GM12878 (cell line): ENCODE measurements at regions not wholly inside any gene's neighbourhood (a gene's known extent, or its start where the extent isn't known, plus 50 kb on each side); places are given as distances from the start of the nearest gene placed in this dataset.

Source experiments
- ATAC-seq: fragments of 200-7000 bp; cut with Tn5 transposase; 3 replicates; pipeline ENCODE4 v1.9.1; 2020; ENCODE audit warnings: mild to moderate bottlenecking, moderate library complexity
- BruUV-seq: library from RNA; stranded (reverse); fragments of 400-500 nt; replicated peaks from 2 replicates; lab custom pipeline; 2021; lab: Mats Ljungman, UMichigan
- CTCF ChIA-PET: fragments of 300-600 bp; sonication (Branson Sonifier 250); formaldehyde crosslinking; extraction: SDS; loops from one replicate; lab custom pipeline; 2021; ENCODE audit warnings: inconsistent platforms; lab: Yijun Ruan, JAX
- POLR2A ChIA-PET: fragments of 350-600 bp; formaldehyde crosslinking; extraction: SDS; loops from one replicate; lab custom pipeline; 2021; ENCODE audit warnings: inconsistent platforms; lab: Charles Lee
- RAD21 ChIA-PET: fragments of 300-600 bp; sonication (Branson Sonifier 250); formaldehyde crosslinking; loops from one replicate; lab custom pipeline; 2023; ENCODE audit warnings: antibody characterized with exemption; ENCODE audit not compliant: unreplicated experiment; lab: Charles Lee
- SMC1A ChIA-PET: fragments of 300-600 bp; sonication (Branson Sonifier 250); formaldehyde crosslinking; loops from one replicate; lab custom pipeline; 2023; ENCODE audit not compliant: unreplicated experiment, uncharacterized antibody; lab: Charles Lee
- DNase-seq: peaks from one replicate; pipeline ENCODE4 v3.0.0-alpha.2; 2011; ENCODE audit warnings: low read depth, low spot score
- FAIRE-seq: peaks from 3 replicates; lab custom pipeline; 2011; peaks lifted over from hg19 to GRCh38; lab: Jason Lieb, UNC
- H2AFZ ChIP-seq: 2 replicates; pipeline ENCODE4 v1.6.0; 2011; ENCODE audit warnings: low read depth, low read length, control low read depth; ENCODE audit not compliant: control insufficient read depth
- H3K27ac ChIP-seq: 2 replicates; pipeline ENCODE4 v1.5.1; 2011; ENCODE audit warnings: control low read depth; ENCODE audit not compliant: control insufficient read depth, insufficient read depth
- H3K27me3 ChIP-seq, 2 experiments: replicated peaks in 1 of 2; 2 replicates each; pipeline versions ENCODE4 v1.6.0 to v1.6.1; 2011; ENCODE audit warnings: low read length in 1 of 2; ENCODE audit not compliant: control insufficient read depth in 2 of 2, insufficient read depth in 2 of 2
- H3K36me3 ChIP-seq, 2 experiments: 2 replicates each; pipeline ENCODE4 v1.5.1; 2011; ENCODE audit warnings: low read length in 1 of 2; ENCODE audit not compliant: control insufficient read depth in 2 of 2, insufficient read depth in 2 of 2
- H3K4me1 ChIP-seq: 2 replicates; pipeline ENCODE4 v1.6.1; 2011; ENCODE audit warnings: mild to moderate bottlenecking, low read length, moderate library complexity, mixed read lengths; ENCODE audit not compliant: control insufficient read depth, insufficient read depth
- H3K4me2 ChIP-seq: 2 replicates; pipeline ENCODE4 v1.6.0; 2011; ENCODE audit warnings: control low read depth; ENCODE audit not compliant: control insufficient read depth, insufficient read depth
- H3K4me3 ChIP-seq: fragments of 200-600 bp; sonication (generic); 2 replicates; pipeline ENCODE4 v1.5.1; 2016
- H3K79me2 ChIP-seq: 2 replicates; pipeline ENCODE4 v1.6.0; 2011; ENCODE audit warnings: low read length; ENCODE audit not compliant: control insufficient read depth, insufficient read depth
- H3K9ac ChIP-seq: 2 replicates; pipeline ENCODE4 v1.8.0; 2011; ENCODE audit warnings: low read length, control low read depth, mixed read lengths; ENCODE audit not compliant: control insufficient read depth, insufficient read depth
- H3K9me3 ChIP-seq: replicated peaks from 3 replicates; pipeline ENCODE4 v1.5.1; 2011; ENCODE audit warnings: mild to moderate bottlenecking, low read length; ENCODE audit not compliant: control insufficient read depth, insufficient read depth
- H4K20me1 ChIP-seq: 2 replicates; pipeline ENCODE4 v1.6.0; 2011; ENCODE audit not compliant: control insufficient read depth, insufficient read depth
- BCL11A ChIP-seq: IDR thresholded peaks from 2 replicates; pipeline ENCODE4 v1.6.1; 2011; ENCODE audit warnings: low read depth, low read length
- CHD2 ChIP-seq: IDR thresholded peaks from 2 replicates; pipeline ENCODE4 v1.6.1; 2011; ENCODE audit warnings: low read depth, low read length, improper control_type of control experiment, borderline replicate concordance
- MEF2A ChIP-seq: IDR thresholded peaks from 2 replicates; pipeline ENCODE4 v1.6.1; 2011; ENCODE audit warnings: low read depth, mild to moderate bottlenecking, low read length, moderate library complexity; ENCODE audit not compliant: insufficient read depth
- NFIC ChIP-seq: IDR thresholded peaks from 2 replicates; pipeline ENCODE4 v1.6.1; 2012; ENCODE audit warnings: low read depth, mild to moderate bottlenecking, inconsistent platforms, low read length, moderate library complexity
- RCOR1 ChIP-seq: conservative IDR thresholded peaks from 2 replicates; pipeline ENCODE4 v1.6.1; 2012; ENCODE audit warnings: low read depth, low read length, improper control_type of control experiment
- ZBED1 ChIP-seq: IDR thresholded peaks from 2 replicates; pipeline ENCODE4 v1.6.1; 2016; ENCODE audit warnings: borderline replicate concordance
- ZNF207 ChIP-seq: fragments of 450-650 bp; IDR thresholded peaks from 2 replicates; pipeline ENCODE4 v1.6.1; 2014; ENCODE audit warnings: antibody characterized with exemption, mild to moderate bottlenecking, borderline replicate concordance
- WGBS: methylation state at CpG from one replicate; pipeline ENCODE4 v1.1.6; 2016; ENCODE audit warnings: low lambda C conversion rate; ENCODE audit not compliant: insufficient replicate concordance, insufficient coverage; ENCODE audit errors: missing lambda C conversion rate; 5-methylcytosine and 5-hydroxymethylcytosine counted together
- in situ Hi-C: fragments of 300-500 bp; cut with MboI; formaldehyde crosslinking; loops from 9 replicates; pipeline ENCODE4 v1.14.3; 2018; ENCODE audit warnings: mixed read lengths
- intact Hi-C: fragments of 100-400 bp; cut with micrococcal nuclease; formaldehyde crosslinking; loops from one replicate; pipeline ENCODE4 v1.14.2; 2022; ENCODE audit not compliant: unreplicated experiment
- TF ChIP-seq, protein P1 (sequence below), 3 experiments: IDR thresholded peaks in 2 of 3; conservative IDR thresholded peaks in 1 of 3; 2 replicates each; pipeline ENCODE4 v1.5.1; 2011; ENCODE audit warnings: low read depth in 3 of 3, low read length in 3 of 3, mild to moderate bottlenecking in 3 of 3, control low read depth in 2 of 3, moderate library complexity in 2 of 3, inconsistent platforms in 1 of 3, mixed read lengths in 1 of 3; ENCODE audit not compliant: control insufficient read depth in 2 of 3, insufficient read depth in 1 of 3; ENCODE audit errors: extremely low read depth in 1 of 3
- TF ChIP-seq, protein P2 (sequence below): fragments of 450-650 bp; IDR thresholded peaks from 2 replicates; pipeline ENCODE4 v1.6.1; 2017; ENCODE audit warnings: mild to moderate bottlenecking, moderate library complexity
- TF ChIP-seq, protein P3 (sequence below): fragments of 450-650 bp; formaldehyde crosslinking; IDR thresholded peaks from 2 replicates; pipeline ENCODE4 v1.4.0; 2020; ENCODE audit warnings: mild to moderate bottlenecking, moderate library complexity
- TF ChIP-seq, protein P4 (sequence below): IDR thresholded peaks from 2 replicates; pipeline ENCODE4 v1.6.1; 2012; ENCODE audit warnings: low read depth, low read length, improper control_type of control experiment
- TF ChIP-seq, protein P5 (sequence below): IDR thresholded peaks from 2 replicates; pipeline ENCODE4 v1.6.1; 2012; ENCODE audit warnings: low read depth, low read length, improper control_type of control experiment

DNA sequence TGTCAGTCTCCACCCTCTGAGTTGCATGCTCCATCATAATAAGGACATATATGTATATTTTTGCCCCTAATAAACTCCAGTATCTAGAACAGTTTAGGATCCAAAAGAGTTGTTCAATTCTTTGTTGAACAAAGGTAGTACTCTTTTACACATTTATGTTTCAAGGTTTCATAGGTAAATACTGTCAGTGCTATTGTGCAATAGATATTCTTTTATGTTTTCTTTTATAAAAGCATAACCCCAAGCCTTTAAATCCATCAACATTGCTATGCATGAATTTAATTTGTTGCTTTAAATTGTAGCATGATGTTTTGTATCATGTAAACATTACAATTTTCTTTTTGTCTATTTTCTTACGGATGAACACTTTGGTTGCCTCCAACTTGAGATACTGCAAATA, 469.7 kb upstream of the COBL start (continued):
- no peak for TF ChIP-seq CHD2
- TF ChIP-seq, protein P1, sequence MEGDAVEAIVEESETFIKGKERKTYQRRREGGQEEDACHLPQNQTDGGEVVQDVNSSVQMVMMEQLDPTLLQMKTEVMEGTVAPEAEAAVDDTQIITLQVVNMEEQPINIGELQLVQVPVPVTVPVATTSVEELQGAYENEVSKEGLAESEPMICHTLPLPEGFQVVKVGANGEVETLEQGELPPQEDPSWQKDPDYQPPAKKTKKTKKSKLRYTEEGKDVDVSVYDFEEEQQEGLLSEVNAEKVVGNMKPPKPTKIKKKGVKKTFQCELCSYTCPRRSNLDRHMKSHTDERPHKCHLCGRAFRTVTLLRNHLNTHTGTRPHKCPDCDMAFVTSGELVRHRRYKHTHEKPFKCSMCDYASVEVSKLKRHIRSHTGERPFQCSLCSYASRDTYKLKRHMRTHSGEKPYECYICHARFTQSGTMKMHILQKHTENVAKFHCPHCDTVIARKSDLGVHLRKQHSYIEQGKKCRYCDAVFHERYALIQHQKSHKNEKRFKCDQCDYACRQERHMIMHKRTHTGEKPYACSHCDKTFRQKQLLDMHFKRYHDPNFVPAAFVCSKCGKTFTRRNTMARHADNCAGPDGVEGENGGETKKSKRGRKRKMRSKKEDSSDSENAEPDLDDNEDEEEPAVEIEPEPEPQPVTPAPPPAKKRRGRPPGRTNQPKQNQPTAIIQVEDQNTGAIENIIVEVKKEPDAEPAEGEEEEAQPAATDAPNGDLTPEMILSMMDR (IDR thresholded peaks at IDR 0.05 in 2 of 3, conservative IDR thresholded peaks at IDR 0.05 in 1 of 3; ENCODE audit: control insufficient read depth in 2 of 3, extremely low read depth in 1 of 3, insufficient read depth in 1 of 3, low read depth in 3 of 3, low read length in 3 of 3): no peak
- TF ChIP-seq BCL11A: no peak
- no peak for TF ChIP-seq ZNF207

DNA sequence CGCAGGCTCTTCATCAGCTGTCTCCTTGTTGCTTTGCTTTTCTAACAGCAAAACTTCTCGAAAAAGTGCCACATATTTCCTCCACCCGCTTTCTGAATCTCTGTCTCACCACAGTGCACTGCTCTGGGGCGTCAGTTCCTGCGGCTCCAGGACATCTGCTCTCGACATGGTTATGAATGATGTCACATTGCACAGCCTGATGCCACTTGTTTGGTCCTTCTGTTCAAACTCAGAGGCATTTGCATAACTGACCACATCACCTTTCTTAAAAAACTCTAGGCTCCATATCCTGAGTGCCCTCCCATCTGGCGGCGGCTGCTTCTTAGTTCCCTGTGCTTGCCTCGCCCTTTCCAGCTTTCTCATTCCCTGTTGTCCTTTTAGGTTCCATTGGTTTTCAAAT, 469.3 kb upstream of the COBL start:
- in situ Hi-C loops (no loop called here), intact Hi-C loops (no loop called here)
- ChIA-PET CTCF (no interaction called here), RAD21 (no interaction called here), POLR2A (no interaction called here), SMC1A (interaction anchor here (0.7 kb wide), 1 partner anchor 45 kb away, joined by 3 read pairs; no protein-coding TSS in a partner anchor)
- DNase-seq (no peak), ATAC-seq (no peak), FAIRE-seq (no peak)
- Histone ChIP-seq H3K9ac (no peak overlapping the region), H2AFZ (no peak overlapping the region), H3K9me3 (no peaks in the 10 kb centered on the region), H3K36me3 (no peaks in the 10 kb centered on the region), H3K27ac (no peak overlapping the region), H3K4me1 (no peaks in the 10 kb centered on the region), H4K20me1 (no peaks in the 10 kb centered on the region), H3K4me3 (no peak overlapping the region), H3K79me2 (no peaks in the 10 kb centered on the region), H3K27me3 (no peaks in the 10 kb centered on the region), H3K4me2 (no peak overlapping the region)
- no TSS peak for BruUV-seq
- WGBS: 39% methylated on average over 9 of the region's 9 CpGs
- TF ChIP-seq, protein P2, sequence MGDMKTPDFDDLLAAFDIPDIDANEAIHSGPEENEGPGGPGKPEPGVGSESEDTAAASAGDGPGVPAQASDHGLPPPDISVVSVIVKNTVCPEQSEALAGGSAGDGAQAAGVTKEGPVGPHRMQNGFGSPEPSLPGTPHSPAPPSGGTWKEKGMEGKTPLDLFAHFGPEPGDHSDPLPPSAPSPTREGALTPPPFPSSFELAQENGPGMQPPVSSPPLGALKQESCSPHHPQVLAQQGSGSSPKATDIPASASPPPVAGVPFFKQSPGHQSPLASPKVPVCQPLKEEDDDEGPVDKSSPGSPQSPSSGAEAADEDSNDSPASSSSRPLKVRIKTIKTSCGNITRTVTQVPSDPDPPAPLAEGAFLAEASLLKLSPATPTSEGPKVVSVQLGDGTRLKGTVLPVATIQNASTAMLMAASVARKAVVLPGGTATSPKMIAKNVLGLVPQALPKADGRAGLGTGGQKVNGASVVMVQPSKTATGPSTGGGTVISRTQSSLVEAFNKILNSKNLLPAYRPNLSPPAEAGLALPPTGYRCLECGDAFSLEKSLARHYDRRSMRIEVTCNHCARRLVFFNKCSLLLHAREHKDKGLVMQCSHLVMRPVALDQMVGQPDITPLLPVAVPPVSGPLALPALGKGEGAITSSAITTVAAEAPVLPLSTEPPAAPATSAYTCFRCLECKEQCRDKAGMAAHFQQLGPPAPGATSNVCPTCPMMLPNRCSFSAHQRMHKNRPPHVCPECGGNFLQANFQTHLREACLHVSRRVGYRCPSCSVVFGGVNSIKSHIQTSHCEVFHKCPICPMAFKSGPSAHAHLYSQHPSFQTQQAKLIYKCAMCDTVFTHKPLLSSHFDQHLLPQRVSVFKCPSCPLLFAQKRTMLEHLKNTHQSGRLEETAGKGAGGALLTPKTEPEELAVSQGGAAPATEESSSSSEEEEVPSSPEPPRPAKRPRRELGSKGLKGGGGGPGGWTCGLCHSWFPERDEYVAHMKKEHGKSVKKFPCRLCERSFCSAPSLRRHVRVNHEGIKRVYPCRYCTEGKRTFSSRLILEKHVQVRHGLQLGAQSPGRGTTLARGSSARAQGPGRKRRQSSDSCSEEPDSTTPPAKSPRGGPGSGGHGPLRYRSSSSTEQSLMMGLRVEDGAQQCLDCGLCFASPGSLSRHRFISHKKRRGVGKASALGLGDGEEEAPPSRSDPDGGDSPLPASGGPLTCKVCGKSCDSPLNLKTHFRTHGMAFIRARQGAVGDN: no peak
- TF ChIP-seq NFIC (no peak), ZBED1 (no peak), RCOR1 (no peak), MEF2A (no peak)
- TF ChIP-seq, protein P3, sequence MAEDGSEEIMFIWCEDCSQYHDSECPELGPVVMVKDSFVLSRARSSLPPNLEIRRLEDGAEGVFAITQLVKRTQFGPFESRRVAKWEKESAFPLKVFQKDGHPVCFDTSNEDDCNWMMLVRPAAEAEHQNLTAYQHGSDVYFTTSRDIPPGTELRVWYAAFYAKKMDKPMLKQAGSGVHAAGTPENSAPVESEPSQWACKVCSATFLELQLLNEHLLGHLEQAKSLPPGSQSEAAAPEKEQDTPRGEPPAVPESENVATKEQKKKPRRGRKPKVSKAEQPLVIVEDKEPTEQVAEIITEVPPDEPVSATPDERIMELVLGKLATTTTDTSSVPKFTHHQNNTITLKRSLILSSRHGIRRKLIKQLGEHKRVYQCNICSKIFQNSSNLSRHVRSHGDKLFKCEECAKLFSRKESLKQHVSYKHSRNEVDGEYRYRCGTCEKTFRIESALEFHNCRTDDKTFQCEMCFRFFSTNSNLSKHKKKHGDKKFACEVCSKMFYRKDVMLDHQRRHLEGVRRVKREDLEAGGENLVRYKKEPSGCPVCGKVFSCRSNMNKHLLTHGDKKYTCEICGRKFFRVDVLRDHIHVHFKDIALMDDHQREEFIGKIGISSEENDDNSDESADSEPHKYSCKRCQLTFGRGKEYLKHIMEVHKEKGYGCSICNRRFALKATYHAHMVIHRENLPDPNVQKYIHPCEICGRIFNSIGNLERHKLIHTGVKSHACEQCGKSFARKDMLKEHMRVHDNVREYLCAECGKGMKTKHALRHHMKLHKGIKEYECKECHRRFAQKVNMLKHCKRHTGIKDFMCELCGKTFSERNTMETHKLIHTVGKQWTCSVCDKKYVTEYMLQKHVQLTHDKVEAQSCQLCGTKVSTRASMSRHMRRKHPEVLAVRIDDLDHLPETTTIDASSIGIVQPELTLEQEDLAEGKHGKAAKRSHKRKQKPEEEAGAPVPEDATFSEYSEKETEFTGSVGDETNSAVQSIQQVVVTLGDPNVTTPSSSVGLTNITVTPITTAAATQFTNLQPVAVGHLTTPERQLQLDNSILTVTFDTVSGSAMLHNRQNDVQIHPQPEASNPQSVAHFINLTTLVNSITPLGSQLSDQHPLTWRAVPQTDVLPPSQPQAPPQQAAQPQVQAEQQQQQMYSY (CRISPR knock-in tag): no peak
- TF ChIP-seq, protein P4, sequence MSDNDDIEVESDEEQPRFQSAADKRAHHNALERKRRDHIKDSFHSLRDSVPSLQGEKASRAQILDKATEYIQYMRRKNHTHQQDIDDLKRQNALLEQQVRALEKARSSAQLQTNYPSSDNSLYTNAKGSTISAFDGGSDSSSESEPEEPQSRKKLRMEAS: no peak
- TF ChIP-seq, protein P5, sequence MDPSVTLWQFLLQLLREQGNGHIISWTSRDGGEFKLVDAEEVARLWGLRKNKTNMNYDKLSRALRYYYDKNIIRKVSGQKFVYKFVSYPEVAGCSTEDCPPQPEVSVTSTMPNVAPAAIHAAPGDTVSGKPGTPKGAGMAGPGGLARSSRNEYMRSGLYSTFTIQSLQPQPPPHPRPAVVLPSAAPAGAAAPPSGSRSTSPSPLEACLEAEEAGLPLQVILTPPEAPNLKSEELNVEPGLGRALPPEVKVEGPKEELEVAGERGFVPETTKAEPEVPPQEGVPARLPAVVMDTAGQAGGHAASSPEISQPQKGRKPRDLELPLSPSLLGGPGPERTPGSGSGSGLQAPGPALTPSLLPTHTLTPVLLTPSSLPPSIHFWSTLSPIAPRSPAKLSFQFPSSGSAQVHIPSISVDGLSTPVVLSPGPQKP: no peak
